ENCODE measurements at regions not wholly inside any gene's neighbourhood (a gene's known extent, or its start where the extent isn't known, plus 50 kb on each side); places are given as distances from the start of the nearest gene placed in this dataset.
"Not testable (repeated sequence)": the region's sequence is repeated elsewhere in the genome, so short reads cannot be mapped to it uniquely, and the experiment has no call there.

DNA sequence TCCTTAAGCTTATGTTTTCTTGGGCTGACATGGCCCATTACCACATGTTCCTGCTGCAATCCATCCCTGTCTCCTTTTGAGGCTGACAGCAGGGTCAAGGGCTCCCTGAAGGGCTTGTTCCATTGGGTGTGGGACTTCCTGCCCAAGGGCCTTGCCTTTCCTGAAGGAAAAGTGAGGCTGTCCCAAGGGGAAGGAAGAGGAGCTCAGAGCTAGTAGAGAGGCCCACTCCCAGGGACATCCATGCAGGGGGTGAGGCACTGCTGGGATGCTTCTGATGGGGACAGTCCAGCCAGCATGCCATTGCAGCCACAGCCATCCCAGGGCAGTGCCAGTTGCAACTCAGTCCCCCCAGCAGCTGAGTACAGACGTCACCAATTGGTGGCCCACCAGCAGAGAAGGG lies 138.4 kb upstream of the FOXA2 start:
- DNase-seq, result no peak
- in situ Hi-C loops (cut with HindIII; ENCODE audit: low pct_ligation_motif_present, low pct_unique_long_range_greater_than_20kb, low sequenced_read_pairs), result no loop called here

DNA sequence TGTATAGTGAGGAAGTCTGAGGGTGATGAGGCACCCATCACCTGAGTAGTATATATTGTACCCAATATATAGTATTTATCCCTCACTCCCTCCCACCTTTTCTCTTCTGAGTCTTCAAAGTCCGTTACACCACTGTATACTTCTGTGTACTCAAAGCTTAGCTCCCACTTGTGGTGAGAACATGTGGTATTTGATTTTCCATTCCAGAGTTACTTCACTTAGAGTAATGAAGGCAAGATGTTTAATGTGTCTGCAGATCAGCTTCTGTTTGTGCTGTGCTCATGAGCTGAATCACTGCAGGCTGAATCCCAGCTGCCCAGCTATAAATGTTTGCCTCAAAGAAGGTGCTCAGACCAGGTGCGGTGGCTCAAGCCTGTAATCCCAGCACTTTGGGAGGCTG lies 139.3 kb upstream of the FOXA2 start:
- in situ Hi-C loops (cut with HindIII; ENCODE audit: low pct_ligation_motif_present, low pct_unique_long_range_greater_than_20kb, low sequenced_read_pairs), result no loop called here
- no peak for DNase-seq

DNA sequence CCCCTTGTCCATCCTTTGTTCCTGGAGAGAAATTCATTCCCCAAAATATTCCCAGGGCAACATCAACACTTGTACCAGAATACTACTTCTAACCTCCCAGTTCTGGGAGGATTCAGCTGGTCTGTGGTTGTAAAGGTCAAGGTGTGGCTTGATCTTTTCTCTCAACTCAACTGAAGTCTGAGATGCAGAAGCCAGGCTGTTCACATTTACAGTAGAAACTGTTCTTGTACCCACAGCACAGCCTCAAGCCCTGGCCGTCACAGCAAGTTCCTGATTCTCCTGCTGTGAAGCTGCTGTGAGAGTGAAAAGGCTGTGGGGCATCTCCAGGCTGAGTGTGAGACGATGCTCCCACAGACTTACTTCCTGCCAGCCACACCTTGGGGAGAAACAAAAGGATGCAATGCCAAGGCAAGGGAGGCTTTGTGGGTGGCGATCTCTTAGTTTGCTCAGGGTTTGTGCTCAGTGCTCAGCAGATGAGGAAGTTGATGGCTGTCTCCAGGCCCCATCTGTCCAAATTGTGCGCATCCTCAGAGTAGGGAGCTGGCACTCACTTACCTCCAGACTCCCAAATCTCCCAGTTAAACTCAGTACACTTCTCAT lies 143.9 kb upstream of the FOXA2 start:
- in situ Hi-C loops (cut with HindIII; ENCODE audit: low pct_ligation_motif_present, low pct_unique_long_range_greater_than_20kb, low sequenced_read_pairs), result no loop called here
- no peak for DNase-seq

DNA sequence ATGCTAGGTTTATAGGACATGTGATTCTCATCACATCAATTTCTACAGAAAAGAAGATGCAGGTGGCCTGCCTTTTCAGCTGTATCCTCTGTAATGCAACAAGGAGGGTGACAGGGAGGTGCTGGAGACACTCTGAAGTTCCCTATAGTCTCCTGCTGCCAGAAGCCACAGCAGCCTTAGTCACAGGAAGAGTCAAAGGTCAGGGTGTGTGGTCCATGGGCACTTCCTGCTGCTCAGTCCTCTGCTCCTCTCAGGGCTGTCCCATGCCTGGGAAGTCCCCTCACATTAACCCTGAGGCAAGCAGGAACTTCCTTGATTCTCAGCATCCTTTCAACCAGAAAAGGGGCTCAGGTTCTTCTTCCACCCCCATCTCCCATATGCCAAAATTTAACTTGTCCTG lies 144.8 kb upstream of the FOXA2 start:
- no peak for DNase-seq
- in situ Hi-C loops (cut with HindIII; ENCODE audit: low pct_ligation_motif_present, low pct_unique_long_range_greater_than_20kb, low sequenced_read_pairs), result no loop called here

DNA sequence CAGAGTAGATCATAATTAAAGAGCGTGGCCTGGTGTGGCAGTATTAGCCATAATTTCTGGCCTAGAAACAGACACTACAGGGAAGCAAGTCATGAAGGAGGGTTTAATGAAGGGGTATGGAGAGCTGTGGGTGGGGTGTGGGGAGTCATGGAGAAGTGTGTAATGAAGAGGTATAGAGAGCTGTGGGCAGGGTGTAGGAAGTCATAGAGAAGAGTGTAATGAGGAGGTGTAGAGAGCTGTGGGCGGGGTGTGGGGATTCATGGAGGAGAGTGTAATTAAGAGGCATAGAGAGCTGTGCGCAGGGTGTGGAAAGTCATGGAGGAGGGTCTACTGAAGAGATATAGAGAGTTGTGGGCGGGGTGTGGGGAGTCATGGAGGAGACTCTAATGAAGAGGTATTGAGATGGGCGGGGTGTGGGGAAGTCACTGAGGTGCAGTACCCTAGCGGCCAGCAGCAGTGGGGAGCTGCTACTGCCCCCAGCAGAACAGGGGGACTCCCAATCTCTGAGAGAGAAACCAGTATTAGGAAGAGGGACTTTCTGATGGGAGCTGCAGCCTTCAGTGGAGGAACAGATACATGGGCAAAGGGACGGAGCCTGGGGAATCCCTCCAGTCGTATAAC lies 145.4 kb upstream of the FOXA2 start:
- in situ Hi-C loops (cut with HindIII; ENCODE audit: low pct_ligation_motif_present, low pct_unique_long_range_greater_than_20kb, low sequenced_read_pairs), result no loop called here
- no peak for DNase-seq

DNA sequence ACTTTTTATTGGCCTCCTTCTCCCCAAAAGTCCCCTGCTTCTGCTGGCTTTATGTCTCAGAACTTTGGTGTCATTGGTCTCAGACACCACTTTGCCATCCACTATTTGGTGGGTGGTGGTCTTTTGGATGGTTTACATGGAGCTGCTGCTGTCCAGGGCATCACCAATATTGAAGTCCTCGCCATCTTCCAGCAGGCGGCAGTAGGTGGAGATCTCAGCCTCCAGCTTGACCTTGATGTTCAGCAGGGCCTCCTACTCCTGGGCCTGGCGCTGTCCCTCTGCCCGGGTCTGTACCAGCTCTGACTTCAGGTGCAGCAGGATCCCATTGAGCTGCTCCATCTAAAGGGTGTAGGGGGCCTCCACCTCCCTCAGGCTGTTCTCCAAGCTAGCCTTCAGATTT lies 148.4 kb upstream of the FOXA2 start:
- in situ Hi-C loops (cut with HindIII; ENCODE audit: low pct_ligation_motif_present, low pct_unique_long_range_greater_than_20kb, low sequenced_read_pairs), result no loop called here
- DNase-seq, result no peak

DNA sequence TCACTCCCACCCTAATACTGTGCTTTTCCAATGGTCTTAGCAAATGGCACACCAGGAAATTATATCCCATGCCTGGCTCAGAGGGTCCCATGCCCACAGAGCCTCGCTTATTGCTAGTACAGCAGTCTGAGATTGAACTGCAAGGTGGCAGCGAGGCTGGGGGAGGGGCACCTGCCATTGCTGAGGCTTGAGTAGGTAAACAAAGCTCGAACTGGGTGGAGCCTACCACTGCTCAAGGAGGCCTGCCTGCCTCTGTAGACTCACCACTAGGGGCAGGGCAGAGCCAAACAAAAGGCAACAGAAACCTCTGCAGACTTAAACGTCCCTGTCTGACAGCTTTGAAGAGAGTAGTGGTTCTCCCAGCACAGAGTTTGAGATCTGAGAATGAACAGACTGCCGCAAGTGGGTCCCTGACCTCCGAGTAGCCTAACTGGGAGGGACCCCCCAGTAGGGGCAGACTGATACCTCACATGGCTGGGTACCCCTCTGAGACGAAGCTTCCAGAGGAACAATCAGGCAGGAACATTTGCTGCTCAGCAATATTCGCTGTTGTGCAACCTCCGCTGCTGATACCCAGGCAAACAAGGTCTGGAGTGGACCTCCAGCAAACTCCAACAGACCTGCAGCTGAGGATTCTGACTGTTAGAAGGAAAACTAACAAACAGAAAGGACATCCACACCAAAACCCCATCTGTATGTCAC lies 150.7 kb upstream of the FOXA2 start:
- in situ Hi-C loops (cut with HindIII; ENCODE audit: low pct_ligation_motif_present, low pct_unique_long_range_greater_than_20kb, low sequenced_read_pairs), result not testable (repeated sequence)
- peak; percentile 51 for DNase-seq

DNA sequence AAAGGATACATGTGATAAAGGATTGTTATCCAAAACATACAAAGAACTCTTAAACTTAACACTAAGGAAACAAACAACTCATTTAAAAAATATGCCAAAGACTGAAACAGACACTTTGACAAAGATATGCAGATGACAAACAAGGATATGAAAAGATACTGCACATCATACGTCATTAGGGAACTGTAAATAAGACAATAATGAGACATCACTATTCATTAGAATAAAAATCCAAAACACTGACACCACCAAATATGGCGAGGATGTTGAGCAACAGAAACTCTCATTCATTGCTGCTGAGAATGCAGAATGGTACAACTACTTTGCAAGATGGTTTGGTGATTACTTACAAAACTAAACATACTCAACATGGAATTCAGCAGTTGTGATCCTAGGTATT lies 156.5 kb upstream of the FOXA2 start:
- DNase-seq, result no peak
- in situ Hi-C loops (cut with HindIII; ENCODE audit: low pct_ligation_motif_present, low pct_unique_long_range_greater_than_20kb, low sequenced_read_pairs), result no loop called here

DNA sequence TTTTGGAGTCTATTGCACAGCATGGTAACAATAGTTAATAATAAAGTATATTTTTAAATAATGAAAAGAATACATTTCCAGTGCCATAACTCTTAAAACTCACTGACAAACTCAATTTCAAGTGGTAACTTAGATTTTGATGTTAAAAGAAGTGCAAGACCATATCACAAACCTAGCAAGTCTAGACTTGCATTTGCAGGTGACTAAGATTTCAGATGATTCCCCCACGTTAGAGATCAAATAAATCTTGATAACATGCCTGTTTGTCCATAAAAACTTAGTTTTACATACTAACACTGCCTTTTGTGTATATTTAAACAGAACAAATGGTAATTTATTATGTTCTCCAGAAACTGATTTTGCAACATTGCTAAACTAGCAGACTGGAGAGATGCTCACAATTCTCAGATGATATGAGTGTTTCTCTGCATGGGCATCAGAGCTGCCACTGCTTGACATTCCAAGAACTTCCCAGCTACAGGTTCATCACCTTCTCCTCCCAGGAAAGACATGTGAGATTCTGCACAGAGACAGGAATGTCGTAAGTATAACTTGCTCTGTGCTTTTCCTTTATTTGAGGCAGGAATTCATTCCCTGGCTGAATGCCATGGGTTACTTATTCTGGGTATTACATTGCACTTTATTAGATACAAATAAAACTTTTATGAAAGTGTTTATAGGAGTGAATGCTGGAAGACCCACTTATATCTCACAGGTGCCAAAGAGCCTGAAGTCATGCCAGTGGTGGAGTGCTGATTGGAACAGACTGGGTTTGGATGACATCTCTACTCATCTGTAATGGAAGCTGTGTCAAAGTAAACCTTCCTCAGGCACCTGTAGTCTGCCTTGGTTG lies 160.2 kb upstream of the FOXA2 start:
- no peak for DNase-seq
- in situ Hi-C loops (cut with HindIII; ENCODE audit: low pct_ligation_motif_present, low pct_unique_long_range_greater_than_20kb, low sequenced_read_pairs), result no loop called here

DNA sequence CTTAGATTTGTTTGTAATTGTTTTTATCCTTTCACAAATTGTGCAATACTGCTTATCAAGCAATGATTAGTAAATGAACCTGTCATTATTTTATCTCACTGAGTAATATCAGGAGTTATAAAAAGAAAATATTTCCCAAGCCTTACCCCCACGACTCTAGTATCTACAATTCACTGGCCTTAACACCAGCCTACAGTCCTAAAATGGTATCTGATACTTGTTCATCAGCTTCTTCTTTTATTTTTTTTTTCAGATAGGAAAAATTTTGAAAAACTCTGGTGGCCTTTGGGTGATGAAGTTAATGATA lies 160.8 kb upstream of the FOXA2 start:
- in situ Hi-C loops (cut with HindIII; ENCODE audit: low pct_ligation_motif_present, low pct_unique_long_range_greater_than_20kb, low sequenced_read_pairs), result no loop called here

DNA sequence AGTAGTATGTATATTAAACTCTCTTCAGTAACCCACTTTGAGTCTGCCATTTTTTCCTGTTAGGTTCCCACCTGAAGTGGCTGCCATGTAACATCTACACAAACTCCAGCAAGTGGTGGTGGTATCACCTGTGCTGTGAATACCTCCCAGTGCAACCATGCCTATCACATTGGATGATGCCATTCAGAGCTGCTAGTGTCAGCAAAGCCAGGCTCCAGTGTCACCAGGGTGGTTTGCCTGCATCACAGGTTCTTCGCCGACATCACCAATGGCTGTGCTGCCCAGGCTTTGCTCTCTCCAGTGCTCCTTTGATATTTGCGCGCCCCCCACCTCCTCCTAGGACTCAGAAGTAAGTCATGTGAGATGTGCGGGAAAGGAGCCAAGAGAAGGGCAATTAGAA lies 162.6 kb upstream of the FOXA2 start:
- DNase-seq, result no peak
- in situ Hi-C loops (cut with HindIII; ENCODE audit: low pct_ligation_motif_present, low pct_unique_long_range_greater_than_20kb, low sequenced_read_pairs), result no loop called here

More for the DNA sequence above, 160.8 kb upstream of the FOXA2 start:
- no peak for DNase-seq

DNA sequence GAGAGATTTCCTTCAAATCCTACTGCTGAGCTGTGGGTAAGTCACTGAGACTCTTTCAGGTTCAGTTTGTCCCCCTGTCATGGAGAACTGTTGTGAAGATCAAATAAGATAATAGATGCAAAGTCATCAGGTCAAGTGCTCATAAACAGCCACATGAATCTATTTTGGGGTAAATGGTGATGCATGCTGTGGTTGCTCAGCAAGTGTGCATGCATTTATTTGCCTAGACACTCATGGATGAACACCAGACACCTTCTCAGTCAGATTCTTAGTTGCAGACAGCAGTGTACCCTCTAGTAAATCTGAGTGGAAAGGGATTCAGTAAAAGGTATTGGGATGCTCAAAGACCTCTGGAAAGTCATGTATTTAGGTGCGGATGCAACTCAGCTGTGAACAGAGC lies 168.0 kb upstream of the FOXA2 start:
- no peak for DNase-seq
- in situ Hi-C loops (cut with HindIII; ENCODE audit: low pct_ligation_motif_present, low pct_unique_long_range_greater_than_20kb, low sequenced_read_pairs), result no loop called here

DNA sequence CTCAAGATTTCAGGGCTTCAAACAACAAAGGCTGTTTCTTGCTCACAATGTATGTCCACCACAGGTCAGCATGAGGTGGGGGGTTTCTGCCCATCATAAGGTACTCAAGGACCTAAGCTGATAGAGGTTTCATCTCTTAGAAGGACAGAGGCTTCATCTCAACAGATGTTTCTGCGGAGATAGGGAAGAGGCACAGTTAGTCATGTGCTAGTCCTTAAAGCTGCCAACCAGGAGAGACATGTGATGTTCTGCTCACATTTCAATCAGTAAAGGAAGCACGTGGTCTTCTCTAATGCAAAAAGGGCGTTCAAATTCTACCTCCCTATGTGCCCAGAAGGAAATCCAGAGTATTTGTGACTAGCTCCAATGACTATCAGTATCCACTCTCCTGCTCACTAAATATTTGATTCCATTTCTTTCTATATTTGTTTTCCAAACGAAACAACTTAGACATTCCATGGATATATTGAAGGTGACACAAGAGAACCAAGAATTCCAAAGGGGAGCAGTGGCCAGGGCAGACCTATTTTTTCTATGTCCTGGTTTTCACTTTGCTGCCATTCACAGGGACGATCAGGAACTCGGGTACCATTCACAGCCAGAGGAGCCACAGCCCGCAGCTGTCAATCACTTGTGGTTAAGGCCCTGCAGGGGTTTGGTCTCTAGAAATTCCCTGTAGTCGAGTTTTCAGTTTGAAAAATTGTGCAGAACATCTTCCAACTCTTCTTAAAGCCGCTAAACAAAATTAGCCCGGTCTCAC lies 173.2 kb upstream of the FOXA2 start:
- no peak for DNase-seq
- in situ Hi-C loops (cut with HindIII; ENCODE audit: low pct_ligation_motif_present, low pct_unique_long_range_greater_than_20kb, low sequenced_read_pairs), result no loop called here

DNA sequence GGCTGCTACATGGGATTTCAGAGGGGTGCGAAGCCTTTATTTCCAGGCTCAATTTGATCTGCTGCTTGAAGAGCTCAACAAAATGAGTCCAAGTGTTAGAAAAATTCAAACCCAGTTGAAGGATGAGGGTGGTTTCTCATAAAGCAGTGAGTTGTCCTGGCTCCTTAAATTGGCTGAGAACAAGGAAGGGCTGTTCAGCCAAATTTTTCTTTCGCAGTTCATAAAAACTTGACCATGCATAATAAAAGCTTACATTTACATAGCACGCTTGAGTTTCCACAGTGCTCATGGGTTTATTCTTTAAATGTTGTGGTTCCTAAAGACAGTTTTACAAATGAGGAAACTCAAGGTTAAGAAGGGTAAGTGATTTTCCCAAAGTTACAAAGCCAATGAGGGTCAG lies 174.4 kb upstream of the FOXA2 start:
- in situ Hi-C loops (cut with HindIII; ENCODE audit: low pct_ligation_motif_present, low pct_unique_long_range_greater_than_20kb, low sequenced_read_pairs), result no loop called here
- no peak for DNase-seq

DNA sequence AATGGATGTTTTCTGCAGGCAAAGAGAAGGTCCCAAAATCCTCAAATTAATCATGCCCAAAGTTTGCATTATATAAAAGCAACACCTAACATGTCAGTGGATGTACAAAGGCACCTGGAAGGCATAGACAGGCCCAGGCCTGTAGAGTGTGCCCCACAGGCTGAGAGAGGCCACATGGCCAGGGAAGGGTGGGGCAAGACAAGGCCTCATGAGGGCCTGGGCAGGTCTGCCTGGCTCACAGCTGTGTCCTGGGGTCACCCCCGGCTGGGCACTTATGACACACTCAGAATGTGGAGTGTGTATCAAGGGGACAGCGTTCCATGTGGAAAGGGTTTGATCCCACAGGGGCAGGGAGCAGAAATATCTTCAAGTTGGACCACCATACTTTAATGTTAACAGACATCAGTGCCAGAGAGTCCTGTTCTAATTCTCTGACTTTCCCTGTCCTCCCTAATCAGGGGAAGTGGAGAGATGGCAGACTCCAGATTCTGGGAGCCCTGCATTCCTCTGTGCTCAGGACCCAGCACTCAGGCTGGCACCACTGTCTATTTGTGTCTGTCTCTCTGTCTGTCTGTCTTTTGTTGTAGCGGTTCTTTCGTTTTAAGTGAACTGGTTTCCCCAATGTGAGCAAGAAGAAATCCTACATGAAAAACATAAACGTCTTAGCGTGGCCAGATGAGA lies 178.3 kb upstream of the FOXA2 start:
- in situ Hi-C loops (cut with HindIII; ENCODE audit: low pct_ligation_motif_present, low pct_unique_long_range_greater_than_20kb, low sequenced_read_pairs), result no loop called here
- DNase-seq, result no peak

DNA sequence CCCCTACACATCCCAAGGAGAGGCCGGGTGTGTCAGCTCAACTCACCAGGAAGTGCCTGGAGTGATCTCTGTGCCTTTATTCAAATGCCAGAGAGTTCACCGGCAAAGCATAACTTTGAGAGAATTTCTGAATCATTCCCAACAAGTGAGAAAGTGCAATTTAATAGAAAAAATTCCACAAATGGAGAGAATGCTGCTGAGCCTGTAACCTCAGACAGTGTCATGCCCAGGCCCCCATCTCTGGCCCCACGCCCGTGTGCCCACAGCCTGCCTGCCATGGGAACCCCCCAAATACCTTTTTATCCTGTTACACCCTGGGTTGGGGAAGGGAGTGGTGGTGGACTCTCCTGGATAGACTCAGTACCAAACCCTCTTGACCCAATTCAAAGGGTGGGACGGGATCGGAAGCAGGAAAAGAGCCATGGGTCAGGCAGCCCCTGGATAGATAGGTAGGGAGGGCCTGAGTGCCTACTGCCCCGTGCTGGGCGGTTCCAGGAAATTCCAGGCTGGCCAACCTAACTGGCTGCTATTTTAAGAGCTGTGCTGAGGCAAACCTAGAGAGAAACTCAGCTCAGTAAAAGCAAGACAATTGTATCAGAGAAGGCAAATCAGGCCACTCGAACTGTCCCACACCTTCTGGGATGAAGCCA lies 179.0 kb upstream of the FOXA2 start:
- in situ Hi-C loops (cut with HindIII; ENCODE audit: low pct_ligation_motif_present, low pct_unique_long_range_greater_than_20kb, low sequenced_read_pairs), result no loop called here
- peak; percentile 38 for DNase-seq

DNA sequence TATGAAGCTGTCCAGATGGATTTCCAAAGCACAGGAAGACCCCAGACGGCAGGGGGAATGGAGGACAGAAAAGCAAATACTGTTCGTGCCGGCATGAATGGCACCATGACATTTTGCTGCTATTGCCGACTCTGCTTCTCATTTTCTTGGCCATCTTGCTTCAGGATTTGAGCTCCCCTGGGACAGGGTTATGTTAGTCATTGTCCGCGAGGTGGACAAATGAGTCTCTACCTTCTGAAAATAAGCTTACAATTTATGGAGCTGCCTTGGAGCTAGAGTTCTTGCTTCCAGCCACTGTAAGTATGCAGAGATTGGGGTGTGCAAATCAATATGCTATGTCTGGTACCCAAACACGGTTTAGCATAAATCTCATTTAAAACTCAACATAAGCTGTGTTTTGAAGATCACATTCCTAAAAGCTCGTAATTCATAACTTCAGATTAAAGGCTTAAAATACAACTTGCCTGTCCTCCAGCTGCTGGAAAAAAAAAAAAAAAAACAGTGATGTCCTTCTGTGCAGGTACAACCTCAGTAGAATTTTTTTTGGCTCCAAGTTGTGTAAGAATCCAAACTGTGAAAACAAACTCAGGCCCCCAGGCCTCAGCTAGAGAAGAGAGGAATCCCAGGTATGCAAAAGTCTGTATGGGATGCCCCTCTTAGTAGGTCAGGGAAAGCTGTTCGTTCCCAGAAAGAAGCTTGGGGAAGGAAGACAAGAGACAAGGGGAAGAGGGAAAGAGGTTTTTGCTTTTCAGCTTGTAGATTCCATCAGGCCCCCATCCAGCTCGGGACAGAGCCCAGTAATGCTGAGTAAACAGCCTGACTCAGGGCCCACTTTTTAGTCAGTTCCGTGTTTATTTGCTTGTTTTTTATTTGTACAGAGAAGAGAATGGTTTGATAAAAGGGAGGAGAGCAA lies 184.2 kb upstream of the FOXA2 start:
- DNase-seq, result no peak
- in situ Hi-C loops (cut with HindIII; ENCODE audit: low pct_ligation_motif_present, low pct_unique_long_range_greater_than_20kb, low sequenced_read_pairs), result no loop called here
